ENCODE measurements at regions not wholly inside any gene's neighbourhood (a gene's known extent, or its start where the extent isn't known, plus 50 kb on each side); places are given as distances from the start of the nearest gene placed in this dataset.

DNA sequence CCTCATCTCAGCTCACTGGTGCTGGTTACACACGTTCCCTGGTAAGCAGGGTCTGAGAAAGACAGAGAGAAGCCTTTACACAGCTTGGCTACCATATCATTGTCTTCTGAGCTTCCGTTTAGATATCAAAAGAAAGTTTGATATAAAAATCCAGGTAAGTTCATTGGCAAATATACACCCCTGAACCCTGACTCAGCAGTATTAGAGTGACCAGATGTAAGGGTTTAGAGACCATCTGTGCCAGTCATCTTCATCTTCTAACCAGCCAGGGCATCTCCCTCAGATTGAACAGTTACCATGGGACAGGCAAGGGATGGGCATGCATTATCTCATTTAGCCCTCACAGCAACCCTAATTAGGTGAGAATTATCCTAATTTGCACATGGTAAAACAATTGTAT, 232.1 kb downstream of the MED10 start:
- H3K27ac ChIP-seq (replicated peaks): no peak overlapping the region
- H3K27me3 ChIP-seq (ENCODE audit: insufficient read depth, poor library complexity, severe bottlenecking): no peaks in the 10 kb centered on the region
- no peak overlapping the region for H3K4me3 ChIP-seq (replicated peaks; ENCODE audit: insufficient read depth, low read length)
- no peak for DNase-seq (ENCODE audit: low read depth in 1 of 2, low spot score in 1 of 2)
- no peak for TF ChIP-seq POLR2AphosphoS5 (IDR thresholded peaks at IDR 0.05; ENCODE audit: low read depth)
- TF ChIP-seq GABPA (IDR thresholded peaks at IDR 0.05; ENCODE audit: low read depth): no peak

GRCh38 chr5:6145616-6146237, 232.6 kb downstream of the MED10 start:
- H3K27ac ChIP-seq (replicated peaks): no peak overlapping the region
- no peak overlapping the region for H3K4me3 ChIP-seq (replicated peaks; ENCODE audit: insufficient read depth, low read length)
- no peaks in the 10 kb centered on the region for H3K27me3 ChIP-seq (ENCODE audit: insufficient read depth, poor library complexity, severe bottlenecking)
- no peak for TF ChIP-seq GABPA (IDR thresholded peaks at IDR 0.05; ENCODE audit: low read depth)
- TF ChIP-seq, protein P1, sequence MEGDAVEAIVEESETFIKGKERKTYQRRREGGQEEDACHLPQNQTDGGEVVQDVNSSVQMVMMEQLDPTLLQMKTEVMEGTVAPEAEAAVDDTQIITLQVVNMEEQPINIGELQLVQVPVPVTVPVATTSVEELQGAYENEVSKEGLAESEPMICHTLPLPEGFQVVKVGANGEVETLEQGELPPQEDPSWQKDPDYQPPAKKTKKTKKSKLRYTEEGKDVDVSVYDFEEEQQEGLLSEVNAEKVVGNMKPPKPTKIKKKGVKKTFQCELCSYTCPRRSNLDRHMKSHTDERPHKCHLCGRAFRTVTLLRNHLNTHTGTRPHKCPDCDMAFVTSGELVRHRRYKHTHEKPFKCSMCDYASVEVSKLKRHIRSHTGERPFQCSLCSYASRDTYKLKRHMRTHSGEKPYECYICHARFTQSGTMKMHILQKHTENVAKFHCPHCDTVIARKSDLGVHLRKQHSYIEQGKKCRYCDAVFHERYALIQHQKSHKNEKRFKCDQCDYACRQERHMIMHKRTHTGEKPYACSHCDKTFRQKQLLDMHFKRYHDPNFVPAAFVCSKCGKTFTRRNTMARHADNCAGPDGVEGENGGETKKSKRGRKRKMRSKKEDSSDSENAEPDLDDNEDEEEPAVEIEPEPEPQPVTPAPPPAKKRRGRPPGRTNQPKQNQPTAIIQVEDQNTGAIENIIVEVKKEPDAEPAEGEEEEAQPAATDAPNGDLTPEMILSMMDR (IDR thresholded peaks at IDR 0.05; ENCODE audit: insufficient read depth, low read length): no peak
- TF ChIP-seq REST (IDR thresholded peaks at IDR 0.05; ENCODE audit: insufficient replicate concordance, low read depth): no peak
- TF ChIP-seq POLR2AphosphoS5 (IDR thresholded peaks at IDR 0.05; ENCODE audit: low read depth): no peak
- TF ChIP-seq SPI1 (IDR thresholded peaks at IDR 0.05; ENCODE audit: borderline replicate concordance, low read depth): no peak
- no peak for DNase-seq (ENCODE audit: low read depth in 1 of 2, low spot score in 1 of 2)

DNA sequence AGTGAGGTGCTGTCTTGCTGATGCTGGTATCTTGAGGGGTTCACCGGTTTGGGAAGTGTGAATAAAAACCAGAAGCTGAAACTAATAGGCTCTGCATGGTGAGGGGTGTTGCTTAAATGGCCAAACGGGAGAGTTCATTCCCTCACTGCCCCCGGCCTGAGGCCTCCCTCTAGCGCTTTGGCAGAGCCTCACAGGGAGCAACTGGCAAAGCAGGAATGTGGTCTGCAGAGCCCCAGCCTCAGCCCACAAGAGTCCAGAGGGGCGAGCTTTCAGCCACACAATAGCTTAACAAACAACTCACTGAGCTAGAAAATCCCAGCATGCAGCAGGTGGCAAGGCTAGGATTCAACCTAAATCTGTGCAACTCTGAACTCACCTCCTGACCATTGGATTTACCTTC, 234.8 kb downstream of the MED10 start:
- no peak overlapping the region for H3K4me3 ChIP-seq (replicated peaks; ENCODE audit: insufficient read depth, low read length)
- H3K27ac ChIP-seq (replicated peaks): no peak overlapping the region
- H3K27me3 ChIP-seq (ENCODE audit: insufficient read depth, poor library complexity, severe bottlenecking): no peaks in the 10 kb centered on the region
- TF ChIP-seq POLR2AphosphoS5 (IDR thresholded peaks at IDR 0.05; ENCODE audit: low read depth): no peak
- TF ChIP-seq REST (IDR thresholded peaks at IDR 0.05; ENCODE audit: insufficient replicate concordance, low read depth): no peak
- no peak for TF ChIP-seq SPI1 (IDR thresholded peaks at IDR 0.05; ENCODE audit: borderline replicate concordance, low read depth)
- TF ChIP-seq, protein P1 (IDR thresholded peaks at IDR 0.05; ENCODE audit: insufficient read depth, low read length): no peak
- TF ChIP-seq GABPA (IDR thresholded peaks at IDR 0.05; ENCODE audit: low read depth): no peak
- DNase-seq (ENCODE audit: low read depth in 1 of 2, low spot score in 1 of 2): no peak

- no peak for DNase-seq (ENCODE audit: low read depth in 1 of 2, low spot score in 1 of 2)
- Histone ChIP-seq H3K4me3 (replicated peaks; ENCODE audit: insufficient read depth, low read length) (no peak overlapping the region), H3K27me3 (ENCODE audit: insufficient read depth, poor library complexity, severe bottlenecking) (no peaks in the 10 kb centered on the region), H3K27ac (replicated peaks) (no peak overlapping the region)
- TF ChIP-seq POLR2AphosphoS5 (IDR thresholded peaks at IDR 0.05; ENCODE audit: low read depth) (no peak), SPI1 (IDR thresholded peaks at IDR 0.05; ENCODE audit: borderline replicate concordance, low read depth) (no peak), REST (IDR thresholded peaks at IDR 0.05; ENCODE audit: insufficient replicate concordance, low read depth) (no peak), GABPA (IDR thresholded peaks at IDR 0.05; ENCODE audit: low read depth) (no peak)
- TF ChIP-seq, protein P1 (IDR thresholded peaks at IDR 0.05; ENCODE audit: insufficient read depth, low read length): no peak
Measured at GRCh38 chr5:6142353-6142752, 236.0 kb downstream of the MED10 start.

Measured in HL-60 (cell line).